Breast epithelium (tissue), 4 donors: ENCODE measurements at regions not wholly inside any gene's neighbourhood (a gene's known extent, or its start where the extent isn't known, plus 50 kb on each side); places are given as distances from the start of the nearest gene placed in this dataset.

ENCODE experiments used
- DNase-seq, 2 donors: peaks; one replicate each; pipeline ENCODE4 v3.0.0-alpha.2; 2019; ENCODE audit warnings: low spot score in 2 of 2
- H3K27ac ChIP-seq, 2 donors: fragments of 200-600 bp; sonication (generic) in 1 of 2; one replicate each; pipeline ENCODE4 v1.5.1; 2016 to 2019; ENCODE audit warnings: mild to moderate bottlenecking in 1 of 2
- H3K27me3 ChIP-seq, 2 donors: fragments of 200-600 bp; sonication (generic) in 1 of 2; one replicate each; pipeline versions ENCODE4 v1.5.1 to v1.6.0; 2017 to 2019; ENCODE audit warnings: control low read depth in 1 of 2, mild to moderate bottlenecking in 1 of 2
- H3K36me3 ChIP-seq: fragments of 200-600 bp; one replicate; pipeline ENCODE4 v1.5.1; 2019
- H3K4me1 ChIP-seq, 2 donors: fragments of 200-600 bp; sonication (generic); one replicate each; pipeline ENCODE4 v1.5.1; 2016 to 2019; ENCODE audit warnings: control low read depth in 1 of 2
- H3K4me3 ChIP-seq, 3 donors: fragments of 200-600 bp; sonication (generic); 1 replicate in 2 of 3; 2 replicates in 1 of 3; pipeline ENCODE4 v1.5.1; 2016 to 2019; ENCODE audit warnings: mild to moderate bottlenecking in 3 of 3, moderate library complexity in 2 of 3
- H3K9me3 ChIP-seq, 2 donors: fragments of 200-600 bp; sonication (generic) in 1 of 2; one replicate each; pipeline ENCODE4 v1.5.1; 2016 to 2019; ENCODE audit warnings: control low read depth in 1 of 2
- POLR2A ChIP-seq: fragments of 450-650 bp; IDR thresholded peaks from one replicate; pipeline ENCODE4 v1.6.1; 2016; ENCODE audit warnings: antibody characterized with exemption, mild to moderate bottlenecking, moderate library complexity
- POLR2AphosphoS5 ChIP-seq, 3 donors: sonication (generic); formaldehyde crosslinking; IDR thresholded peaks; one replicate each; pipeline ENCODE4 v1.6.1; 2017; ENCODE audit warnings: antibody characterized with exemption in 3 of 3
- intact Hi-C: fragments of 100-400 bp; cut with DNase I; formaldehyde crosslinking; loops from one replicate; pipeline ENCODE4 v1.15.1; 2023; ENCODE audit warnings: low total_unique reads
- TF ChIP-seq, protein P1 (sequence below), 3 donors: fragments of 450-650 bp; IDR thresholded peaks; one replicate each; pipeline ENCODE4 v1.5.1; 2016 to 2017; ENCODE audit warnings: antibody characterized with exemption in 3 of 3, mild to moderate bottlenecking in 3 of 3, moderate library complexity in 3 of 3

DNA sequence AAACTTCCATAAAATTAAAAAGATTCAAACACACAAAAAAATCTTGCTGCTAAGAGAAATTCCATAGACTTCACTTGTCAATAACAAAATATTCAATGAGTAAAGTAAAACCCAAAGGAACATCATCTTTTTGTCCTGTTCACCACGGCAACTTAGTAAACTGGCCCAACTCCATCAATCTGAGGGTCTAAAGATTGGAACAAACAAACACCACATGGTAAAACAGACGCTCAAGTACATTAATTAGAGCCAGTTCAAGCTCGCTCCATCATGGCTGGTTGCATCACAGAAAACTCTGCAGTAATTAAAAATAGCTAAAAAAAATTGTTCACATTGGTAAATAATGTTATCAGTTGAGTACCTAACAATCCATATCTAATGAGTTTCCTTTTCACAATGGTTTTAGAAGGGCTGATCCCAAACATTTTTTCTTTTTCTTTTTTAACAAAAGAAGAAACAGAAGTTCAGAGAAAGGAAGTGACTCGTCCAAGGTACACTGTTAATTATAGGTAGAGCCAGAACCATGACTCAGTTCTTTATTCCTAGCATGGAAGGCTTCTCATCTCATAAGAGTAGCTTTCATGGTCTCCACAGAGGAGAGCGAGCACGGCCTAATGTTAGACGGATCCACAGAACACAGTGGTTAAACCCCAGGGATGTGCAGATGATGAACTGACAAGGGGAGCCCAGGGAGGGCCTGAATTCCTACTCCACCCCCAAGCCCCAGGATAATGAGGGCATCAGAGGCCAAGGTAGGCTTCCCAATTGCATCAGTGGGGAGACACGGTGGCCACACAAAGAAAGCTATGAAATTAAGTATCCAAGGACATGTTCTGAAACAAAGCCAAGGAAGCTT lies 79.2 kb upstream of the ARHGEF3 start:
- TF ChIP-seq POLR2AphosphoS5 (IDR thresholded peaks at IDR 0.05) (no peak), POLR2A (no peak)
- TF ChIP-seq, protein P1, sequence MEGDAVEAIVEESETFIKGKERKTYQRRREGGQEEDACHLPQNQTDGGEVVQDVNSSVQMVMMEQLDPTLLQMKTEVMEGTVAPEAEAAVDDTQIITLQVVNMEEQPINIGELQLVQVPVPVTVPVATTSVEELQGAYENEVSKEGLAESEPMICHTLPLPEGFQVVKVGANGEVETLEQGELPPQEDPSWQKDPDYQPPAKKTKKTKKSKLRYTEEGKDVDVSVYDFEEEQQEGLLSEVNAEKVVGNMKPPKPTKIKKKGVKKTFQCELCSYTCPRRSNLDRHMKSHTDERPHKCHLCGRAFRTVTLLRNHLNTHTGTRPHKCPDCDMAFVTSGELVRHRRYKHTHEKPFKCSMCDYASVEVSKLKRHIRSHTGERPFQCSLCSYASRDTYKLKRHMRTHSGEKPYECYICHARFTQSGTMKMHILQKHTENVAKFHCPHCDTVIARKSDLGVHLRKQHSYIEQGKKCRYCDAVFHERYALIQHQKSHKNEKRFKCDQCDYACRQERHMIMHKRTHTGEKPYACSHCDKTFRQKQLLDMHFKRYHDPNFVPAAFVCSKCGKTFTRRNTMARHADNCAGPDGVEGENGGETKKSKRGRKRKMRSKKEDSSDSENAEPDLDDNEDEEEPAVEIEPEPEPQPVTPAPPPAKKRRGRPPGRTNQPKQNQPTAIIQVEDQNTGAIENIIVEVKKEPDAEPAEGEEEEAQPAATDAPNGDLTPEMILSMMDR (IDR thresholded peaks at IDR 0.05): no peak
- Histone ChIP-seq H3K9me3 (no peaks in the 10 kb centered on the region), H3K4me1 (no peaks in the 10 kb centered on the region), H3K27ac (no peak overlapping the region), H3K4me3 (no peak overlapping the region), H3K27me3 (no peaks in the 10 kb centered on the region), H3K36me3 (no peaks in the 10 kb centered on the region)
- intact Hi-C loops: no loop called here
- no peak for DNase-seq

DNA sequence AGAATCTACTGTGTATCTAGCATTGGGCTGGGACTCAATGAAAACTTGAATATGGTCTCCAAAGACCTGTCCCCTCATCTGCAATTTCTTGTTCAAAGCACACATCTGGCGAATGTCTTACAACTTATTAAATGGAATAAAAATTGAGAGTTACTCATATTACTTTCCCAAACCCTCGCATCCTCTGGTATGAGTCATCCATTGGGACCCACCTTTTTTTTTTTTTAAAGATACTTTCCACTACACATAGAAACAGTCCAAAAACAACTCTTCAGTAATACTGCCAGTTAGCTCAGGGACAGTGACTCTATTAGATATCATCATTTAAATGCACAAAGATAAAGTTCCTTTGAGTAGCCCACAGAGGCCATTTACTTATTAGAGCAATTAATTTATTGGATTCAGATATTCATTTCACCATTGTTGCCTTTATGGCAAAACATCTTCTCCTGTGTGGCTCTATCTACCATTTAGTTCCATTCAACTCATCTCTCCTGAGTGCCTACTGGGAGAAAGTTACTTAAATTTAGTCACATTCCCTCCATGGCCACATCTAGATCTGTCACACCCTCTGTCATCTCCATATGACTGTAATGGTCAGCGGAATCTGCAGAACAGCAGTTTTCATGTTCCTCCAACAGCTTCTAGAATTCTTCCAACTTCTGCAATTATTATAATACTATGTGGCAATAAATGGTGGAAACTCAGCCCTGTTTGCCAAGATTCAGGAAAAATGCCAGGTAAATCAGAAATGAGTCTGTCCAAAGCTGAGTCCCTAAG lies 77.9 kb upstream of the ARHGEF3 start:
- Histone ChIP-seq H3K4me1 (no peaks in the 10 kb centered on the region), H3K27me3 (no peaks in the 10 kb centered on the region)
- intact Hi-C loops: no loop called here

DNA sequence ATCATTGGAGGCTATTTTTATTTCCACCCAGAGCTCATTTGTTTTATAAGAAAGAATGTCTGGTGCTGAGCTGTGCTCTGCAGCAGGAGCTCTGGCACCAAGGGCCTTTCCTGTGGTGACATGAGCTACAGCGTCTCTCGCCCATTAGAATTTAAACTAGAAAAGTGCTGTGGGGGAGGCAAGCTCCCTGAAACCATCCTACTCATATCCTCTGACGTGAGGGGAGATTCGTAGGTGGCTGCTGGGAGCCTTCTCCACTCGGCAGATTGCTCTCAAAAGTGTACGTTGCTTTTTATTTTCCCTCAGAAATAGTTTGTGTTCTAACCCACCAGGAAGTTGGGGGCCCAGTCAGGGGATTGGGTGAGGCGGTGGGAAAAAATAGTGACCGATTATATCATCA lies 76.3 kb upstream of the ARHGEF3 start:
- no peaks in the 10 kb centered on the region for H3K27me3 ChIP-seq
- H3K4me1 ChIP-seq: no peaks in the 10 kb centered on the region
- no peaks in the 10 kb centered on the region for H3K9me3 ChIP-seq
- intact Hi-C loops: no loop called here
- no peak overlapping the region for H3K27ac ChIP-seq
- no peaks in the 10 kb centered on the region for H3K36me3 ChIP-seq
- no peak for DNase-seq
- TF ChIP-seq, protein P1 (IDR thresholded peaks at IDR 0.05): no peak
- TF ChIP-seq POLR2AphosphoS5 (IDR thresholded peaks at IDR 0.05): no peak
- TF ChIP-seq POLR2A: no peak
- no peak overlapping the region for H3K4me3 ChIP-seq

More for the DNA sequence above, 77.9 kb upstream of the ARHGEF3 start:
- H3K36me3 ChIP-seq: no peaks in the 10 kb centered on the region
- TF ChIP-seq POLR2AphosphoS5 (IDR thresholded peaks at IDR 0.05) (no peak), POLR2A (no peak)
- TF ChIP-seq, protein P1 (IDR thresholded peaks at IDR 0.05): no peak
- no peaks in the 10 kb centered on the region for H3K9me3 ChIP-seq
- H3K27ac ChIP-seq: no peak overlapping the region
- H3K4me3 ChIP-seq: no peak overlapping the region
- DNase-seq: no peak

DNA sequence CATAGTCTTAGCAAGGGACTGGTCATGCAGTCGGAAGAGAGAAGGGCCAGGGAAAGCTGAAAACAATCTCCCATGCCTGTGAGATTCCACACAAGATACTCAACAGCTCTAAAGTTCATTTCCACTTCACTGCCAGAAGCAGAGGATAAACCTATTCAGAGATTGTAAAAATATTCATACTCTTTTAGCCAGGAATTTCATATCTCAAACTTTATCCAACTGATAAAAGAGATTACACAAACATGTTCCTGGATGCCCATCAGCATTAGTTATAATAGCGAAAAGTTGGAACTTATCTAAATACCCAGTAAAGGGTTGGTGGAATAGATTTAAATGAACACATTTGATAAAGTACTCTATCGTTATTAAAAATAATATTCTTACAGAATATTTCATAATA lies 75.2 kb upstream of the ARHGEF3 start:
- Histone ChIP-seq H3K9me3 (no peaks in the 10 kb centered on the region), H3K27ac (no peak overlapping the region), H3K36me3 (no peaks in the 10 kb centered on the region), H3K4me3 (no peak overlapping the region), H3K27me3 (no peaks in the 10 kb centered on the region), H3K4me1 (no peaks in the 10 kb centered on the region)
- DNase-seq: no peak
- intact Hi-C loops: no loop called here
- TF ChIP-seq, protein P1 (IDR thresholded peaks at IDR 0.05): no peak
- TF ChIP-seq POLR2AphosphoS5 (IDR thresholded peaks at IDR 0.05) (no peak), POLR2A (no peak)

DNA sequence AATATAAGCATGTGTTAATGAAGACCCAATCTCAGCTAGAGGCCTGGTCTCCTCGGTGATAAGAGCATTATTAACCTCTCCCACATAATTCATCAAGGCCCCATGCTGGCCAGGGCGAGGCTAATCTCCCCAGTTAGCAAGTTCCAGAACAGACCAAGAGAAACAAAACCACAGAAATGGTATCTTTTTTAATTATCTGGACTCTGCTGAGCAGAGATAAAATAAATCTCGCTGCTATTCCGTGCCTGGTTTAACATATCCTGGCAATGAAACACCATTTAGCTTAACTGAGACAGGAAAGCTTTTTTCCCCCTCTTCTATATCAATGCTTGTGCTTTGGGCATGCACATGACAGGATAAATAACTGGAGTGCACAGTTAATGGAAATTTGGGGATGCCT lies 72.5 kb upstream of the ARHGEF3 start:
- intact Hi-C loops: no loop called here
- H3K9me3 ChIP-seq: no peaks in the 10 kb centered on the region

More for the DNA sequence above, 72.5 kb upstream of the ARHGEF3 start:
- H3K27me3 ChIP-seq: no peaks in the 10 kb centered on the region
- H3K4me1 ChIP-seq: no peaks in the 10 kb centered on the region
- TF ChIP-seq, protein P1 (IDR thresholded peaks at IDR 0.05): no peak
- TF ChIP-seq POLR2AphosphoS5 (IDR thresholded peaks at IDR 0.05): no peak
- TF ChIP-seq POLR2A: no peak
- no peaks in the 10 kb centered on the region for H3K36me3 ChIP-seq
- no peak for DNase-seq
- H3K27ac ChIP-seq: no peak overlapping the region
- no peak overlapping the region for H3K4me3 ChIP-seq
